DOHH2 (cell line): ENCODE measurements at regions not wholly inside any gene's neighbourhood (a gene's known extent, or its start where the extent isn't known, plus 50 kb on each side); places are given as distances from the start of the nearest gene placed in this dataset.

Experiments
- EZH2phosphoT487 ChIP-seq: fragments of 200-600 bp; sonication (generic); IDR thresholded peaks from 2 replicates; pipeline ENCODE4 v1.6.1; 2017; ENCODE audit warnings: borderline replicate concordance, mild to moderate bottlenecking, antibody characterized with exemption, low read length, moderate library complexity, mixed read lengths
- TF ChIP-seq, protein P1 (sequence below): fragments of 200-600 bp; sonication (generic); IDR thresholded peaks from one replicate; pipeline ENCODE4 v1.5.1; 2014; ENCODE audit warnings: antibody characterized with exemption, mild to moderate bottlenecking, low read depth, low read length; ENCODE audit not compliant: poor library complexity, severe bottlenecking

DNA sequence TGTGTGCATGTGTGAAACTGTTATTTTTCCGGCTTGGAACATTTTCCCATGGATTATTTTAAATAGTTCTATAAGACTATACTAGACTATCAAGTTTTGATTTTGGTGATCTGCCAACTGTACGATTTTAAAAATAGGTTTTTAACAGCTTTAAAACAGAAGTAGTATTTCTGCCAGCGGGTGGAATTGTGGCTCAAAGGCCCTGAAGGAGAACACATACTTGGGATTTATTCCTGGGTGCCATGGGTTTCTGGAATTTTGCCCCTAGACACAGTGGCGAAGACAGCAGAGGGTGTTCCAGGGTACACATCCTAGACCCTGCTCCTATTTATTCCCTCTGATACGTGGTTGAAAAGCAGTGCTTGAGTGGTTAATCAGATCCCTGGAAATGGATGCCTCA, 81.7 kb upstream of the IPO9 start:
- TF ChIP-seq, protein P1, sequence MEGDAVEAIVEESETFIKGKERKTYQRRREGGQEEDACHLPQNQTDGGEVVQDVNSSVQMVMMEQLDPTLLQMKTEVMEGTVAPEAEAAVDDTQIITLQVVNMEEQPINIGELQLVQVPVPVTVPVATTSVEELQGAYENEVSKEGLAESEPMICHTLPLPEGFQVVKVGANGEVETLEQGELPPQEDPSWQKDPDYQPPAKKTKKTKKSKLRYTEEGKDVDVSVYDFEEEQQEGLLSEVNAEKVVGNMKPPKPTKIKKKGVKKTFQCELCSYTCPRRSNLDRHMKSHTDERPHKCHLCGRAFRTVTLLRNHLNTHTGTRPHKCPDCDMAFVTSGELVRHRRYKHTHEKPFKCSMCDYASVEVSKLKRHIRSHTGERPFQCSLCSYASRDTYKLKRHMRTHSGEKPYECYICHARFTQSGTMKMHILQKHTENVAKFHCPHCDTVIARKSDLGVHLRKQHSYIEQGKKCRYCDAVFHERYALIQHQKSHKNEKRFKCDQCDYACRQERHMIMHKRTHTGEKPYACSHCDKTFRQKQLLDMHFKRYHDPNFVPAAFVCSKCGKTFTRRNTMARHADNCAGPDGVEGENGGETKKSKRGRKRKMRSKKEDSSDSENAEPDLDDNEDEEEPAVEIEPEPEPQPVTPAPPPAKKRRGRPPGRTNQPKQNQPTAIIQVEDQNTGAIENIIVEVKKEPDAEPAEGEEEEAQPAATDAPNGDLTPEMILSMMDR: no peak
- TF ChIP-seq EZH2phosphoT487: no peak
